Panc1 (cell line): ENCODE measurements at regions not wholly inside any gene's neighbourhood (a gene's known extent, or its start where the extent isn't known, plus 50 kb on each side); places are given as distances from the start of the nearest gene placed in this dataset.

Experiments
- POLR2AphosphoS5 ChIP-seq: IDR thresholded peaks from 2 replicates; pipeline ENCODE4 v1.6.1; 2012; ENCODE audit warnings: mild to moderate bottlenecking, low read depth, low read length, moderate library complexity
- SIN3A ChIP-seq: IDR thresholded peaks from 2 replicates; pipeline ENCODE4 v1.6.1; 2012; ENCODE audit warnings: low read depth, mild to moderate bottlenecking, low read length, moderate library complexity, borderline replicate concordance; ENCODE audit not compliant: insufficient read depth
- TF ChIP-seq, protein P1 (sequence below): fragments of 450-650 bp; IDR thresholded peaks from 2 replicates; pipeline ENCODE4 v1.5.1; 2017; ENCODE audit warnings: mild to moderate bottlenecking
- TF ChIP-seq, protein P2 (sequence below), 2 experiments: IDR thresholded peaks; 2 replicates each; pipeline ENCODE4 v1.6.1; 2011 to 2012; ENCODE audit warnings: low read depth in 2 of 2, control low read depth in 1 of 2, low read length in 1 of 2, mild to moderate bottlenecking in 1 of 2, moderate library complexity in 1 of 2; ENCODE audit not compliant: insufficient read depth in 1 of 2

DNA sequence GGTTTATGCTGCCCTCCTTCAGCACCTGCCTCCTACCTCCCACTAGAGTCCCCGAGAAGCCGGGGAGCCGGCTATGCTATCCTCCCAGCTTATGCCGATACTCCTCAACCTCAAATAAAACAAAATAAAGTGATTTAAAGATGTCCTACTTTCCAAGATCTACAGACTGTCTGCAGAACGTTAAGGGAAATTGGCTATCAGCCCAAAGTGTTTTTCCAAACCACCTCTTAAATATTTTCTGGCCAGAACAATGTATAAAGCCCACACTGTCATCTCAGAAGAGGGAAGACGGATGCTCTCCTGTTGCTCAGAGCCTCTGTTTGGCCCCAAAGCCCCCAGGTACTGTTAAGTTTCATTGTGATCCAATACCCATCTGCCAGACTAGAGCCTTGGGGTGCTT is 54.0 kb upstream of the MGMT start:
- TF ChIP-seq, protein P1, sequence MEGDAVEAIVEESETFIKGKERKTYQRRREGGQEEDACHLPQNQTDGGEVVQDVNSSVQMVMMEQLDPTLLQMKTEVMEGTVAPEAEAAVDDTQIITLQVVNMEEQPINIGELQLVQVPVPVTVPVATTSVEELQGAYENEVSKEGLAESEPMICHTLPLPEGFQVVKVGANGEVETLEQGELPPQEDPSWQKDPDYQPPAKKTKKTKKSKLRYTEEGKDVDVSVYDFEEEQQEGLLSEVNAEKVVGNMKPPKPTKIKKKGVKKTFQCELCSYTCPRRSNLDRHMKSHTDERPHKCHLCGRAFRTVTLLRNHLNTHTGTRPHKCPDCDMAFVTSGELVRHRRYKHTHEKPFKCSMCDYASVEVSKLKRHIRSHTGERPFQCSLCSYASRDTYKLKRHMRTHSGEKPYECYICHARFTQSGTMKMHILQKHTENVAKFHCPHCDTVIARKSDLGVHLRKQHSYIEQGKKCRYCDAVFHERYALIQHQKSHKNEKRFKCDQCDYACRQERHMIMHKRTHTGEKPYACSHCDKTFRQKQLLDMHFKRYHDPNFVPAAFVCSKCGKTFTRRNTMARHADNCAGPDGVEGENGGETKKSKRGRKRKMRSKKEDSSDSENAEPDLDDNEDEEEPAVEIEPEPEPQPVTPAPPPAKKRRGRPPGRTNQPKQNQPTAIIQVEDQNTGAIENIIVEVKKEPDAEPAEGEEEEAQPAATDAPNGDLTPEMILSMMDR, result no peak
- TF ChIP-seq, protein P2, sequence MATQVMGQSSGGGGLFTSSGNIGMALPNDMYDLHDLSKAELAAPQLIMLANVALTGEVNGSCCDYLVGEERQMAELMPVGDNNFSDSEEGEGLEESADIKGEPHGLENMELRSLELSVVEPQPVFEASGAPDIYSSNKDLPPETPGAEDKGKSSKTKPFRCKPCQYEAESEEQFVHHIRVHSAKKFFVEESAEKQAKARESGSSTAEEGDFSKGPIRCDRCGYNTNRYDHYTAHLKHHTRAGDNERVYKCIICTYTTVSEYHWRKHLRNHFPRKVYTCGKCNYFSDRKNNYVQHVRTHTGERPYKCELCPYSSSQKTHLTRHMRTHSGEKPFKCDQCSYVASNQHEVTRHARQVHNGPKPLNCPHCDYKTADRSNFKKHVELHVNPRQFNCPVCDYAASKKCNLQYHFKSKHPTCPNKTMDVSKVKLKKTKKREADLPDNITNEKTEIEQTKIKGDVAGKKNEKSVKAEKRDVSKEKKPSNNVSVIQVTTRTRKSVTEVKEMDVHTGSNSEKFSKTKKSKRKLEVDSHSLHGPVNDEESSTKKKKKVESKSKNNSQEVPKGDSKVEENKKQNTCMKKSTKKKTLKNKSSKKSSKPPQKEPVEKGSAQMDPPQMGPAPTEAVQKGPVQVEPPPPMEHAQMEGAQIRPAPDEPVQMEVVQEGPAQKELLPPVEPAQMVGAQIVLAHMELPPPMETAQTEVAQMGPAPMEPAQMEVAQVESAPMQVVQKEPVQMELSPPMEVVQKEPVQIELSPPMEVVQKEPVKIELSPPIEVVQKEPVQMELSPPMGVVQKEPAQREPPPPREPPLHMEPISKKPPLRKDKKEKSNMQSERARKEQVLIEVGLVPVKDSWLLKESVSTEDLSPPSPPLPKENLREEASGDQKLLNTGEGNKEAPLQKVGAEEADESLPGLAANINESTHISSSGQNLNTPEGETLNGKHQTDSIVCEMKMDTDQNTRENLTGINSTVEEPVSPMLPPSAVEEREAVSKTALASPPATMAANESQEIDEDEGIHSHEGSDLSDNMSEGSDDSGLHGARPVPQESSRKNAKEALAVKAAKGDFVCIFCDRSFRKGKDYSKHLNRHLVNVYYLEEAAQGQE (IDR thresholded peaks at IDR 0.05; ENCODE audit: insufficient read depth in 1 of 2, low read depth in 2 of 2, low read length in 1 of 2), result no peak
- TF ChIP-seq SIN3A, result no peak
- TF ChIP-seq POLR2AphosphoS5, result no peak
